Smooth muscle cell (in vitro differentiated cells): ENCODE measurements at regions not wholly inside any gene's neighbourhood (a gene's known extent, or its start where the extent isn't known, plus 50 kb on each side); places are given as distances from the start of the nearest gene placed in this dataset.

Experiments used
- DNase-seq: peaks from one replicate; lab custom pipeline; 2025; ENCODE audit not compliant: unreplicated experiment; lab: John Stamatoyannopoulos, UW
- H2AFZ ChIP-seq: fragments of 200-600 bp; sonication (generic); 2 replicates; pipeline ENCODE4 v1.6.0; 2016; ENCODE audit warnings: antibody characterized with exemption, low read depth, mild to moderate bottlenecking
- H3F3A ChIP-seq: fragments of 200-600 bp; sonication (generic); 2 replicates; pipeline ENCODE4 v1.6.0; 2017; ENCODE audit warnings: antibody characterized with exemption, low read depth
- H3K27ac ChIP-seq: fragments of 200-600 bp; sonication (generic); 2 replicates; pipeline ENCODE4 v1.5.1; 2016; ENCODE audit warnings: low read depth, mild to moderate bottlenecking
- H3K27me3 ChIP-seq: fragments of 200-600 bp; sonication (generic); 2 replicates; pipeline ENCODE4 v1.6.1; 2016; ENCODE audit warnings: low read depth, mild to moderate bottlenecking
- H3K36me3 ChIP-seq: fragments of 200-600 bp; sonication (generic); 2 replicates; pipeline ENCODE4 v1.5.1; 2016; ENCODE audit warnings: low read depth
- H3K4me1 ChIP-seq: fragments of 200-600 bp; sonication (generic); 2 replicates; pipeline ENCODE4 v1.5.1; 2016; ENCODE audit warnings: low read depth
- H3K4me2 ChIP-seq: fragments of 200-600 bp; sonication (generic); 2 replicates; pipeline ENCODE4 v1.6.0; 2016; ENCODE audit warnings: mild to moderate bottlenecking
- H3K4me3 ChIP-seq: fragments of 200-600 bp; sonication (generic); 2 replicates; pipeline ENCODE4 v1.5.1; 2016; ENCODE audit warnings: mild to moderate bottlenecking
- H3K79me2 ChIP-seq: fragments of 200-600 bp; sonication (generic); 2 replicates; pipeline ENCODE4 v1.6.0; 2016; ENCODE audit warnings: low read depth, mild to moderate bottlenecking
- H3K9ac ChIP-seq: fragments of 200-600 bp; sonication (generic); 2 replicates; pipeline ENCODE4 v1.6.0; 2016; ENCODE audit warnings: low read depth
- H3K9me3 ChIP-seq: fragments of 200-600 bp; sonication (generic); replicated peaks from 2 replicates; pipeline ENCODE4 v1.5.1; 2016; ENCODE audit warnings: low read depth
- H4K20me1 ChIP-seq: fragments of 200-600 bp; sonication (generic); 2 replicates; pipeline ENCODE4 v1.6.0; 2016; ENCODE audit warnings: low read depth
- WGBS: methylation state at CpG from one replicate; pipeline ENCODE4 v1.1.7; 2016; ENCODE audit warnings: low lambda C conversion rate; 5-methylcytosine and 5-hydroxymethylcytosine counted together
- TF ChIP-seq, protein P1 (sequence below): fragments of 200-600 bp; sonication (generic); IDR thresholded peaks from 2 replicates; pipeline ENCODE4 v1.5.1; 2017; ENCODE audit warnings: borderline replicate concordance, mild to moderate bottlenecking, antibody characterized with exemption; ENCODE audit not compliant: insufficient read depth, poor library complexity, severe bottlenecking

DNA sequence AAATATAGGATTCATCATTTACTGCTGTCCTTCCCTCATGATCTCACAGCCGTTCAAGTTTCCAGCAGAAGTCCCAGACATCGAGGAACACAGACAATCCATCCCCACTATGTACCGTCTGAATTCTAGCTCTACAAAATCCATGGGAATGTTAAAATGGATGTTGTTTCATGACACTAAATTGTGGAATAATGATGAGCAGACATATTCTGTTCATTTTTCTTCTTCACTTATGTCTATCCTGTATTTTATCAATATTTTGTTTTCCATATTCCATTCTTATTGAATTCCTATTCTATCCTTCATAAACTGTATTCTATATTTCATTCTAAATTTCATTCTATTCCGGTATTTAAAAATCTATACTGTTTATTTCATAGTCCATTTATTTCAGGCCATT is 71.8 kb downstream of the NUDT10 start:
- Histone ChIP-seq H3K27ac (no peak overlapping the region), H2AFZ (no peak overlapping the region), H3K9ac (no peak overlapping the region), H3K4me3 (no peak overlapping the region), H4K20me1 (no peaks in the 10 kb centered on the region), H3K79me2 (no peaks in the 10 kb centered on the region), H3K4me2 (no peak overlapping the region), H3K36me3 (no peaks in the 10 kb centered on the region), H3K9me3 (no peaks in the 10 kb centered on the region), H3F3A (no peaks in the 10 kb centered on the region), H3K27me3 (no peaks in the 10 kb centered on the region), H3K4me1 (no peaks in the 10 kb centered on the region)
- TF ChIP-seq, protein P1, sequence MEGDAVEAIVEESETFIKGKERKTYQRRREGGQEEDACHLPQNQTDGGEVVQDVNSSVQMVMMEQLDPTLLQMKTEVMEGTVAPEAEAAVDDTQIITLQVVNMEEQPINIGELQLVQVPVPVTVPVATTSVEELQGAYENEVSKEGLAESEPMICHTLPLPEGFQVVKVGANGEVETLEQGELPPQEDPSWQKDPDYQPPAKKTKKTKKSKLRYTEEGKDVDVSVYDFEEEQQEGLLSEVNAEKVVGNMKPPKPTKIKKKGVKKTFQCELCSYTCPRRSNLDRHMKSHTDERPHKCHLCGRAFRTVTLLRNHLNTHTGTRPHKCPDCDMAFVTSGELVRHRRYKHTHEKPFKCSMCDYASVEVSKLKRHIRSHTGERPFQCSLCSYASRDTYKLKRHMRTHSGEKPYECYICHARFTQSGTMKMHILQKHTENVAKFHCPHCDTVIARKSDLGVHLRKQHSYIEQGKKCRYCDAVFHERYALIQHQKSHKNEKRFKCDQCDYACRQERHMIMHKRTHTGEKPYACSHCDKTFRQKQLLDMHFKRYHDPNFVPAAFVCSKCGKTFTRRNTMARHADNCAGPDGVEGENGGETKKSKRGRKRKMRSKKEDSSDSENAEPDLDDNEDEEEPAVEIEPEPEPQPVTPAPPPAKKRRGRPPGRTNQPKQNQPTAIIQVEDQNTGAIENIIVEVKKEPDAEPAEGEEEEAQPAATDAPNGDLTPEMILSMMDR: no peak
- WGBS: 91% methylated on average over 4 of the region's 4 CpGs
- DNase-seq: no peak

DNA sequence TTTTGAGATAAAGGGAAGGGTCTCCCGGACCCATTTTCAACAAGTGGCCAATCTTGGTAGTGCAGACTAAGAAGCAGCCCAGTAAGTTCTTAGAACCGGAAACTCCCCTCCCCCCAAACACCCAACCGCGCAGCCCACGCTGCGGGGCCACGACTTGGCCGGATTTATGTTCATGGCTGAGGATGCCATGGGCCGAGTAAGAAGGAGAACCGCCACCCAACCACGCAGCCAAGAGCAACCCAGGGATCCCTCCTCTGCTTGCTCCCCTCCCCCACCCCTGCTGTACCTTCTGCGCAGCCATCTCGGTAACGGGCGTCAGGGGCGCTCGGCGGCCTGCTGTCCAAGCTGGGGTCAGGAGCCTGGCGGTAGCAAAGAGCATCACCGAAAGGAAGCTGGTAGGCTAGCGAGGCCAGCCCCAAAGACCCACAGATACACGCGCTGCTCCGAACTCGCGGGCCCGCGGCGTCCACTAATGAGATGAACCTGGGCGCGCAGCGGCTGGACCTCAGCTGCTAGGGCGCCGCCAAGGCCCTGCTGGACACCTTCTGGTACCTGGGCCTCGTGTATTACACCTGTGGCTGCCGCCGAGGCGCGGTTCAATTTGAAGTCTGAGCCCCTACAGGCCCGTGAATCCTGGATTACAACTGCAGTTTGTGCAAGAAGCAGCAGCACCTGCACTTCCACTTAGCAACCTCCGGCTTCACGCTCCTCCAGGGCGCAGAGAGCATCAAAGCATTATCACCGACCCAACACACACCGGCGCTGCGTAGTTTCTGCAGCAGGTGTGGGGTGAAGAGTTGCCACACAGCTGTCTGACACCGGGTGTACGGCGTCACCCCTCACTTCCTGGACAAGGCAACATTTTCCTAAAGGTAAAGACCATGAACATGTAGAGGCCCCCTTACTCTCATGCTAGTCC is 63.4 kb downstream of the NUDT10 start:
- TF ChIP-seq, protein P1: no peak
- H3K4me3 ChIP-seq: no peak overlapping the region
- H3K4me2 ChIP-seq: no peak overlapping the region
- no peaks in the 10 kb centered on the region for H3K9me3 ChIP-seq
- no peak overlapping the region for H3K27ac ChIP-seq
- no peak overlapping the region for H3K9ac ChIP-seq
- H3K27me3 ChIP-seq: no peaks in the 10 kb centered on the region
- H3F3A ChIP-seq: no peaks in the 10 kb centered on the region
- no peaks in the 10 kb centered on the region for H3K4me1 ChIP-seq
- DNase-seq: no peak
- no peaks in the 10 kb centered on the region for H4K20me1 ChIP-seq
- H3K36me3 ChIP-seq: no peaks in the 10 kb centered on the region
- H2AFZ ChIP-seq: no peak overlapping the region
- 80% methylated on average over 50 of the region's 50 CpGs for WGBS
- no peaks in the 10 kb centered on the region for H3K79me2 ChIP-seq

DNA sequence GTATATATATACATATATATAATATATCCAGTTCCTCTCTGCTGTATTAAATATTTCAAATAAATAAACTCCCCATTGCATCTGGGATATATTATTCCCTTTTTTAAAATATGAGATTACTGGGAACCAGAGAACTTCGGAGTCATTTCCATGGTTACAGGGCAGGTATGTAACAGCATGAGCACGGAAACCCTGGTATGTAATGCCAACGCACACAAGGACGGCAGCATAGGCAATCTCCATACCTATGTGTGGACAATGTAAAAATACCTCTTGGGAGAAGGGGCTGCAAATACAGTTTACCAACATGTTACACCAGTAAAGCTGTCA is 62.8 kb downstream of the NUDT10 start:
- TF ChIP-seq, protein P1: peak; percentile 5
- H3K27me3 ChIP-seq: no peaks in the 10 kb centered on the region
- H2AFZ ChIP-seq: no peak overlapping the region
- no peaks in the 10 kb centered on the region for H4K20me1 ChIP-seq
- H3K27ac ChIP-seq: no peak overlapping the region
- H3F3A ChIP-seq: no peaks in the 10 kb centered on the region
- H3K9ac ChIP-seq: no peak overlapping the region
- H3K4me3 ChIP-seq: no peak overlapping the region
- H3K9me3 ChIP-seq: no peaks in the 10 kb centered on the region
- no peaks in the 10 kb centered on the region for H3K36me3 ChIP-seq
- no peaks in the 10 kb centered on the region for H3K79me2 ChIP-seq
- 89% methylated on average over 4 of the region's 4 CpGs for WGBS
- H3K4me2 ChIP-seq: no peak overlapping the region
- no peak for DNase-seq
- no peaks in the 10 kb centered on the region for H3K4me1 ChIP-seq
